Vagina (tissue), 2 donors: ENCODE measurements at regions not wholly inside any gene's neighbourhood (a gene's known extent, or its start where the extent isn't known, plus 50 kb on each side); places are given as distances from the start of the nearest gene placed in this dataset.

Experiments
- POLR2A ChIP-seq, 2 donors: fragments of 450-650 bp; IDR thresholded peaks; one replicate each; pipeline ENCODE4 v1.6.1; 2017; ENCODE audit warnings: antibody characterized with exemption in 2 of 2, mild to moderate bottlenecking in 2 of 2, moderate library complexity in 2 of 2
- TF ChIP-seq, protein P1 (sequence below), 3 experiments: fragments of 450-650 bp in 2 of 3; fragments of 200-600 bp in 1 of 3; sonication (generic) in 1 of 3; IDR thresholded peaks; one replicate each; pipeline ENCODE4 v1.5.1; 2017 to 2019; ENCODE audit warnings: antibody characterized with exemption in 3 of 3, mild to moderate bottlenecking in 2 of 3, moderate library complexity in 2 of 3

DNA sequence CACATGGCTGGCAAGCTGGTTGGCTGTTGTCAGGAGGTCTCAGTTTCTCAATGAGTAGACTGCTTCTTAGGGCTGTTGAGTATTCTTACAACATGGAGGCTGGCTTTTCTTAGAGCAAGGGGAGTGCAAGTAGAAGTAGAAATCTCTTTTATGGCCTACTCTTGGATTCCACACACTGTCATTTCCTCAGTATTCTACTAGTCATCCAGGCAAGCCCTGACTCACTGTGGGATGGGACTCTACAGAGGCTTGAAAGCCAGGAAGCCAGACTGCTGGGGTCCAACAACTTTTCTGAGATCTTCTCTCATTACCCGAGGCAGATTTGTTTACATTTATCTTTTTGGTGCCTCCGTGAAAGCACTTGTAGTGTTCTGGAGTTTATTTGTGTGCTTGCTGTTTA lies 196.2 kb upstream of the APP start:
- TF ChIP-seq, protein P1, sequence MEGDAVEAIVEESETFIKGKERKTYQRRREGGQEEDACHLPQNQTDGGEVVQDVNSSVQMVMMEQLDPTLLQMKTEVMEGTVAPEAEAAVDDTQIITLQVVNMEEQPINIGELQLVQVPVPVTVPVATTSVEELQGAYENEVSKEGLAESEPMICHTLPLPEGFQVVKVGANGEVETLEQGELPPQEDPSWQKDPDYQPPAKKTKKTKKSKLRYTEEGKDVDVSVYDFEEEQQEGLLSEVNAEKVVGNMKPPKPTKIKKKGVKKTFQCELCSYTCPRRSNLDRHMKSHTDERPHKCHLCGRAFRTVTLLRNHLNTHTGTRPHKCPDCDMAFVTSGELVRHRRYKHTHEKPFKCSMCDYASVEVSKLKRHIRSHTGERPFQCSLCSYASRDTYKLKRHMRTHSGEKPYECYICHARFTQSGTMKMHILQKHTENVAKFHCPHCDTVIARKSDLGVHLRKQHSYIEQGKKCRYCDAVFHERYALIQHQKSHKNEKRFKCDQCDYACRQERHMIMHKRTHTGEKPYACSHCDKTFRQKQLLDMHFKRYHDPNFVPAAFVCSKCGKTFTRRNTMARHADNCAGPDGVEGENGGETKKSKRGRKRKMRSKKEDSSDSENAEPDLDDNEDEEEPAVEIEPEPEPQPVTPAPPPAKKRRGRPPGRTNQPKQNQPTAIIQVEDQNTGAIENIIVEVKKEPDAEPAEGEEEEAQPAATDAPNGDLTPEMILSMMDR (IDR thresholded peaks at IDR 0.05): no peak
- TF ChIP-seq POLR2A (IDR thresholded peaks at IDR 0.05): no peak
